Lung (tissue), 11 donors: ENCODE measurements at regions not wholly inside any gene's neighbourhood (a gene's known extent, or its start where the extent isn't known, plus 50 kb on each side); places are given as distances from the start of the nearest gene placed in this dataset.

Experiments
- ATAC-seq: fragments of 200-7000 bp; cut with Tn5 transposase; one replicate; pipeline ENCODE4 v1.9.1; 2020; ENCODE audit warnings: moderate number of reproducible peaks; ENCODE audit not compliant: insufficient read depth, low FRiP score
- DNase-seq, 3 donors: peaks; one replicate each; pipeline ENCODE4 v3.0.0-alpha.2; 2013 to 2017
- H3K27ac ChIP-seq, 2 donors: one replicate each; pipeline ENCODE4 v1.5.1; 2013; ENCODE audit warnings: mild to moderate bottlenecking in 2 of 2, moderate library complexity in 2 of 2, control low read depth in 1 of 2, inconsistent platforms in 1 of 2, low read depth in 1 of 2, low read length in 1 of 2
- H3K27me3 ChIP-seq, 3 donors: one replicate each; pipeline ENCODE4 v1.5.1; 2013; ENCODE audit warnings: low read length in 2 of 3; ENCODE audit not compliant: control insufficient read depth in 3 of 3, insufficient read depth in 3 of 3
- H3K36me3 ChIP-seq, 4 donors: one replicate each; pipeline ENCODE4 v1.5.1; 2013; ENCODE audit warnings: low read length in 4 of 4, mild to moderate bottlenecking in 1 of 4, moderate library complexity in 1 of 4; ENCODE audit not compliant: control insufficient read depth in 4 of 4, insufficient read depth in 4 of 4
- H3K4me1 ChIP-seq, 5 donors: one replicate each; pipeline ENCODE4 v1.5.1; 2013; ENCODE audit warnings: low read length in 5 of 5, mild to moderate bottlenecking in 2 of 5, moderate library complexity in 1 of 5; ENCODE audit not compliant: control insufficient read depth in 5 of 5, insufficient read depth in 5 of 5
- H3K4me3 ChIP-seq: one replicate; pipeline ENCODE4 v1.5.1; 2013; ENCODE audit warnings: mild to moderate bottlenecking, control low read depth, moderate library complexity
- H3K9ac ChIP-seq, 2 donors: one replicate each; pipeline ENCODE4 v1.5.1; 2013; ENCODE audit warnings: low read length in 2 of 2, control low read depth in 1 of 2; ENCODE audit not compliant: insufficient read depth in 1 of 2
- H3K9me3 ChIP-seq, 4 donors: one replicate each; pipeline ENCODE4 v1.5.1; 2013; ENCODE audit warnings: low read length in 3 of 4, mild to moderate bottlenecking in 1 of 4, moderate library complexity in 1 of 4; ENCODE audit not compliant: control insufficient read depth in 4 of 4, insufficient read depth in 3 of 4
- WGBS, 2 donors: extraction: QIAGEN DNeasy Blood & Tissue Kit; methylation state at CpG; one replicate each; pipeline ENCODE4 v1.1.7; 2013; 5-methylcytosine and 5-hydroxymethylcytosine counted together
- TF ChIP-seq, protein P1 (sequence below): IDR thresholded peaks from 2 replicates; pipeline ENCODE4 v1.5.1; 2012; ENCODE audit warnings: mild to moderate bottlenecking; ENCODE audit errors: control extremely low read depth, extremely low read depth
- donor health status: control.
- donor health status: control.
- donor health status: Bipolar disorder and iron deficiency.
- donor health status: healthy.
- donor health status: DM: yes; HTN: yes; CAD: no.

DNA sequence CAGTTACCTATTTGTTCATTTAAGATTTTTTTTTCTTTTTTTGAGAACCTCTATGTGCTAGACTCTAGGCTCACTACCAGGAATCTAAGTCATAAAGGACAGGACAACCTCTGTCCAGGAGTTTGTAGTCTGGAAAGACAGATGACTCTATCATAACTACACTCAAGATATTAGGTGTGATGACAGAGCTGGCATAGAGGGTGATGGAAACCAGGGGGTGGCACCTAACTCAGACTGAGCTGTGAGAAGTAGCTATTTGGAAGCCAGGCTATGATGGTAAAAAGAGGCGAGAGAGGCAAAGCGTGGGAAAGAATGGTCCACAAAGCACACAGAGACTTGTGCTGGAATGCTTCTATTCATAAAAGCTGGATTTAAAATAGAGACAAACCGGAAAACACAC is 372.3 kb downstream of the SEC14L1 start:
- Histone ChIP-seq H3K4me3 (no peak overlapping the region), H3K36me3 (no peaks in the 10 kb centered on the region), H3K27me3 (no peaks in the 10 kb centered on the region), H3K9me3 (peaks cover 0 to 9% (median 3%) of the 10 kb centered on the region in 4 donors), H3K4me1 (no peaks in the 10 kb centered on the region), H3K27ac (no peak overlapping the region), H3K9ac (no peak overlapping the region)
- 91 to 96% methylated on average over 3 of the region's 3 CpGs for WGBS, 2 donors
- DNase-seq (no peak), ATAC-seq (no peak)
- TF ChIP-seq, protein P1, sequence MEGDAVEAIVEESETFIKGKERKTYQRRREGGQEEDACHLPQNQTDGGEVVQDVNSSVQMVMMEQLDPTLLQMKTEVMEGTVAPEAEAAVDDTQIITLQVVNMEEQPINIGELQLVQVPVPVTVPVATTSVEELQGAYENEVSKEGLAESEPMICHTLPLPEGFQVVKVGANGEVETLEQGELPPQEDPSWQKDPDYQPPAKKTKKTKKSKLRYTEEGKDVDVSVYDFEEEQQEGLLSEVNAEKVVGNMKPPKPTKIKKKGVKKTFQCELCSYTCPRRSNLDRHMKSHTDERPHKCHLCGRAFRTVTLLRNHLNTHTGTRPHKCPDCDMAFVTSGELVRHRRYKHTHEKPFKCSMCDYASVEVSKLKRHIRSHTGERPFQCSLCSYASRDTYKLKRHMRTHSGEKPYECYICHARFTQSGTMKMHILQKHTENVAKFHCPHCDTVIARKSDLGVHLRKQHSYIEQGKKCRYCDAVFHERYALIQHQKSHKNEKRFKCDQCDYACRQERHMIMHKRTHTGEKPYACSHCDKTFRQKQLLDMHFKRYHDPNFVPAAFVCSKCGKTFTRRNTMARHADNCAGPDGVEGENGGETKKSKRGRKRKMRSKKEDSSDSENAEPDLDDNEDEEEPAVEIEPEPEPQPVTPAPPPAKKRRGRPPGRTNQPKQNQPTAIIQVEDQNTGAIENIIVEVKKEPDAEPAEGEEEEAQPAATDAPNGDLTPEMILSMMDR, result no peak

DNA sequence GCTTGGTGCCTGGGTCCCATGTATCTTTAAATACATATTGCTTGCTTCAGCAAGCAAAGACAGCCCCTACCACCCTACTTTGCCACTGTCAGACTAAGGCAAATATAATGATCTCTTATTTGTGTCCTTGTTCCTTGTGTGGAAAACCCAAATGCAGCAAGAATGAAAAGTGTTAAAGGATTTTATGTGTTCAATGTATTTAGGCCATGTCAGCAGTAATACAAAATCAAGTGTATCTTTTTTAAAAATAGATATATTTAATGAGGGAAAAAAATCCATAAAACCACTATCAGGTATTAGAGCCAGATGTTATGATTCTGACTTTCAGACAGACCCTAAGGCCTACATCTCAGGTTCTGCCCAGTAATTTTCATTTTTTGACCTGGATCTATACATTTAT is 374.5 kb downstream of the SEC14L1 start:
- TF ChIP-seq, protein P1, result no peak

DNA sequence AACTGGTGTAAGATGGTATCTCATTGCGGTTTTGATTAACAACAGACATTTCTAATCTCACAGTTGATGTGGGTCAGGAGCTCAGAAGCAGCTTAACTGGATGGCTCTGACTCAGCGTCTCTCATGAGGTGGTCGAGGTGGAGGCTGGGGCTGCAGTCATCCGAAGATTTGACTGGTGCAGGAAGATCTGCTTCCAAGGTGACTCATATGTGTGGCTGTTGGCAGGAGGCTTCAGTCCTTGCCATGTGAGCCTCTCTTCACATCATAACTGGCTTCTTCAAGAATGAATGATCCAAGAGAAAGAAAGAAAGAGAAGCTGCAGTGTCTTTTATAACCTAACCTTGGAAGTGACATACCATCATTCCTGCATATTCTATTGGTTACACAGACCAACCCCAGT is 376.1 kb downstream of the SEC14L1 start:
- H3K36me3 ChIP-seq, result no peaks in the 10 kb centered on the region
- no peak for ATAC-seq
- no peak overlapping the region for H3K27ac ChIP-seq
- no peak for DNase-seq
- WGBS, 2 donors, result 89 to 92% methylated on average over 4 of the region's 4 CpGs
- peaks cover 0 to 3% (median 0%) of the 10 kb centered on the region in 3 donors for H3K27me3 ChIP-seq
- TF ChIP-seq, protein P1, result no peak
- no peak overlapping the region for H3K4me3 ChIP-seq
- H3K9me3 ChIP-seq, result peaks cover 0 to 3% (median 1%) of the 10 kb centered on the region in 4 donors
- no peaks in the 10 kb centered on the region for H3K4me1 ChIP-seq
- H3K9ac ChIP-seq, result no peak overlapping the region

More for the DNA sequence above, 374.5 kb downstream of the SEC14L1 start:
- Histone ChIP-seq H3K27ac (no peak overlapping the region), H3K9ac (no peak overlapping the region), H3K9me3 (peaks cover 0 to 9% (median 3%) of the 10 kb centered on the region in 4 donors), H3K36me3 (no peaks in the 10 kb centered on the region), H3K4me3 (no peak overlapping the region), H3K27me3 (no peaks in the 10 kb centered on the region), H3K4me1 (no peaks in the 10 kb centered on the region)
- no peak for DNase-seq
- no peak for ATAC-seq

DNA sequence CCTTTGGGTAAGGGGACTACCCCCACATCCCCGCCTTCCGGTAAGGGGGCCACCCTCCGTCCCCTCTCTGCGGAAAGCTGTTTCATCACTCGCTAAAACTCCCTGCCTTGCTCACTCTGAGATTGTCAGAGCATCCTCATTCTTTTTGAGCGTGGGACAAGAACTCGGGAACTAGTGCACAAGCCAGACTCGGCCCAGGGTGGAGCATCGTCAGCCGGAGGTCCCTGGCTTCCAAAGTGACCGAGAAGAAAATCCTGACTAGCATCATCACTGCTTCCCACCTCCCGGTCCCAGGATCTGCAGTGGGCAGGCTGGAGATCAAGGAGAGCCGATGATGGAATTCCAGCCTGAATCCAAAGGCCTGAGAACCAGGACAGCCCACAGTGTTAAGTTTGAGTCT is 380.3 kb downstream of the SEC14L1 start:
- TF ChIP-seq, protein P1, result no peak
- no peaks in the 10 kb centered on the region for H3K36me3 ChIP-seq
- no peak for ATAC-seq
- H3K27me3 ChIP-seq, result peaks cover 0 to 3% (median 0%) of the 10 kb centered on the region in 3 donors
- H3K4me1 ChIP-seq, result no peaks in the 10 kb centered on the region
- H3K27ac ChIP-seq, result no peak overlapping the region
- H3K9me3 ChIP-seq, result no peaks in the 10 kb centered on the region
- WGBS, 2 donors, result 94 to 95% methylated on average over 13 of the region's 13 CpGs
- H3K4me3 ChIP-seq, result no peak overlapping the region
- no peak overlapping the region for H3K9ac ChIP-seq
- no peak for DNase-seq
